ENCODE measurements at regions not wholly inside any gene's neighbourhood (a gene's known extent, or its start where the extent isn't known, plus 50 kb on each side); places are given as distances from the start of the nearest gene placed in this dataset.

GRCh38 chr2:20523073-20523798 is 76.4 kb downstream of the RHOB start:
- H3K27me3 ChIP-seq, result no peaks in the 10 kb centered on the region
- 91% methylated on average over 8 of the region's 8 CpGs for WGBS
- peaks cover 35 to 41% (median 37%) of the 10 kb centered on the region in 4 donors for H3K4me1 ChIP-seq
- H3K27ac ChIP-seq (replicated peaks in 1 of 4), result no peak overlapping the region
- no peak for DNase-seq (ENCODE audit: extremely low spot score)
- no peak overlapping the region for H3K4me3 ChIP-seq
- H3K9me3 ChIP-seq, result no peaks in the 10 kb centered on the region
- TF ChIP-seq EP300 (IDR thresholded peaks at IDR 0.05), result no peak
- TF ChIP-seq POLR2AphosphoS5 (IDR thresholded peaks at IDR 0.05), result no peak
- TF ChIP-seq POLR2A (IDR thresholded peaks at IDR 0.05; ENCODE audit: low read depth), result no peak
- TF ChIP-seq, protein P1, sequence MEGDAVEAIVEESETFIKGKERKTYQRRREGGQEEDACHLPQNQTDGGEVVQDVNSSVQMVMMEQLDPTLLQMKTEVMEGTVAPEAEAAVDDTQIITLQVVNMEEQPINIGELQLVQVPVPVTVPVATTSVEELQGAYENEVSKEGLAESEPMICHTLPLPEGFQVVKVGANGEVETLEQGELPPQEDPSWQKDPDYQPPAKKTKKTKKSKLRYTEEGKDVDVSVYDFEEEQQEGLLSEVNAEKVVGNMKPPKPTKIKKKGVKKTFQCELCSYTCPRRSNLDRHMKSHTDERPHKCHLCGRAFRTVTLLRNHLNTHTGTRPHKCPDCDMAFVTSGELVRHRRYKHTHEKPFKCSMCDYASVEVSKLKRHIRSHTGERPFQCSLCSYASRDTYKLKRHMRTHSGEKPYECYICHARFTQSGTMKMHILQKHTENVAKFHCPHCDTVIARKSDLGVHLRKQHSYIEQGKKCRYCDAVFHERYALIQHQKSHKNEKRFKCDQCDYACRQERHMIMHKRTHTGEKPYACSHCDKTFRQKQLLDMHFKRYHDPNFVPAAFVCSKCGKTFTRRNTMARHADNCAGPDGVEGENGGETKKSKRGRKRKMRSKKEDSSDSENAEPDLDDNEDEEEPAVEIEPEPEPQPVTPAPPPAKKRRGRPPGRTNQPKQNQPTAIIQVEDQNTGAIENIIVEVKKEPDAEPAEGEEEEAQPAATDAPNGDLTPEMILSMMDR (IDR thresholded peaks at IDR 0.05), result no peak
- intact Hi-C loops (cut with DNase I), result no loop called here
- H3K36me3 ChIP-seq, result no peaks in the 10 kb centered on the region

- H3K9me3 ChIP-seq, result no peaks in the 10 kb centered on the region
- no peak for DNase-seq (ENCODE audit: extremely low spot score)
- H3K4me1 ChIP-seq, result peaks cover 35 to 41% (median 37%) of the 10 kb centered on the region in 4 donors
- no peaks in the 10 kb centered on the region for H3K27me3 ChIP-seq
- no peak overlapping the region for H3K27ac ChIP-seq (replicated peaks in 1 of 4)
- intact Hi-C loops (cut with DNase I), result no loop called here
- no peaks in the 10 kb centered on the region for H3K36me3 ChIP-seq
- H3K4me3 ChIP-seq, result no peak overlapping the region
- 92% methylated on average over 5 of the region's 5 CpGs for WGBS
- TF ChIP-seq EP300 (IDR thresholded peaks at IDR 0.05), result no peak
- TF ChIP-seq POLR2A (IDR thresholded peaks at IDR 0.05; ENCODE audit: low read depth), result no peak
- TF ChIP-seq POLR2AphosphoS5 (IDR thresholded peaks at IDR 0.05), result no peak
- TF ChIP-seq, protein P1 (IDR thresholded peaks at IDR 0.05), result no peak
These were observed 76.9 kb downstream of the RHOB start for GRCh38 chr2:20523799-20524187.

GRCh38 chr2:20524412-20525040 is 77.7 kb downstream of the RHOB start:
- Histone ChIP-seq H3K4me3 (no peak overlapping the region), H3K36me3 (no peaks in the 10 kb centered on the region), H3K9me3 (no peaks in the 10 kb centered on the region), H3K27ac (replicated peaks in 1 of 4) (peak overlapping the region; percentile 45 to 64 (median 52)), H3K27me3 (no peaks in the 10 kb centered on the region), H3K4me1 (peaks cover 35 to 41% (median 37%) of the 10 kb centered on the region in 4 donors)
- TF ChIP-seq POLR2A (IDR thresholded peaks at IDR 0.05; ENCODE audit: low read depth) (no peak), EP300 (IDR thresholded peaks at IDR 0.05) (no peak), POLR2AphosphoS5 (IDR thresholded peaks at IDR 0.05) (no peak)
- TF ChIP-seq, protein P1 (IDR thresholded peaks at IDR 0.05), result no peak
- 71% methylated on average over 16 of the region's 16 CpGs for WGBS
- intact Hi-C loops (cut with DNase I), result no loop called here
- no peak for DNase-seq (ENCODE audit: extremely low spot score)

- intact Hi-C loops (cut with DNase I), result no loop called here
- TF ChIP-seq POLR2A (IDR thresholded peaks at IDR 0.05; ENCODE audit: low read depth), result no peak
- TF ChIP-seq, protein P1 (IDR thresholded peaks at IDR 0.05), result no peak
- no peak for TF ChIP-seq EP300 (IDR thresholded peaks at IDR 0.05)
- peak in 1 of 2 donors; percentile 37 for TF ChIP-seq POLR2AphosphoS5 (IDR thresholded peaks at IDR 0.05)
- Histone ChIP-seq H3K27ac (replicated peaks in 1 of 4) (peak overlapping the region; percentile 45 to 65 (median 56)), H3K36me3 (no peaks in the 10 kb centered on the region), H3K9me3 (no peaks in the 10 kb centered on the region), H3K27me3 (no peaks in the 10 kb centered on the region), H3K4me3 (no peak overlapping the region), H3K4me1 (peaks cover 35 to 41% (median 37%) of the 10 kb centered on the region in 4 donors)
- 65% methylated on average over 13 of the region's 17 CpGs for WGBS
- DNase-seq (ENCODE audit: extremely low spot score), result no peak
These were observed 78.5 kb downstream of the RHOB start for GRCh38 chr2:20525041-20526035.
